Thyroid gland (tissue), 4 donors: ENCODE measurements at regions not wholly inside any gene's neighbourhood (a gene's known extent, or its start where the extent isn't known, plus 50 kb on each side); places are given as distances from the start of the nearest gene placed in this dataset.

ENCODE experiments used
- DNase-seq, 2 donors: peaks; one replicate each; pipeline ENCODE4 v3.0.0-alpha.2; 2019
- H3K27ac ChIP-seq, 3 donors: fragments of 200-600 bp; sonication (generic); 1 replicate in 2 of 3; 2 replicates in 1 of 3; pipeline ENCODE4 v1.5.1; 2016 to 2019; ENCODE audit warnings: mild to moderate bottlenecking in 1 of 3, moderate library complexity in 1 of 3
- H3K27me3 ChIP-seq: fragments of 200-600 bp; sonication (generic); one replicate; pipeline ENCODE4 v1.5.1; 2019
- H3K36me3 ChIP-seq, 2 donors: fragments of 200-600 bp; sonication (generic); one replicate each; pipeline ENCODE4 v1.5.1; 2016 to 2019
- H3K4me1 ChIP-seq, 2 donors: fragments of 200-600 bp; sonication (generic); one replicate each; pipeline ENCODE4 v1.5.1; 2017 to 2019
- H3K4me3 ChIP-seq, 3 donors: fragments of 200-600 bp; sonication (generic); replicated peaks in 1 of 3; 1 replicate in 2 of 3; 2 replicates in 1 of 3; pipeline ENCODE4 v1.5.1; 2016; ENCODE audit warnings: mild to moderate bottlenecking in 1 of 3
- H3K9me3 ChIP-seq: fragments of 200-600 bp; sonication (generic); one replicate; pipeline ENCODE4 v1.5.1; 2017
- POLR2A ChIP-seq, 2 donors: fragments of 450-650 bp; IDR thresholded peaks; one replicate each; pipeline ENCODE4 v1.6.1; 2017; ENCODE audit warnings: antibody characterized with exemption in 2 of 2, mild to moderate bottlenecking in 2 of 2, moderate library complexity in 1 of 2
- WGBS, 2 donors: methylation state at CpG; one replicate each; pipeline ENCODE4 v1.1.5; 2017; 5-methylcytosine and 5-hydroxymethylcytosine counted together
- intact Hi-C: fragments of 100-400 bp; cut with DNase I; formaldehyde crosslinking; loops from one replicate; pipeline ENCODE4 v1.15.1; 2023
- TF ChIP-seq, protein P1 (sequence below), 6 experiments: fragments of 200-600 bp in 3 of 6; fragments of 450-650 bp in 3 of 6; sonication (generic) in 3 of 6; IDR thresholded peaks; one replicate each; pipeline ENCODE4 v1.5.1; 2016 to 2019; ENCODE audit warnings: antibody characterized with exemption in 6 of 6, mild to moderate bottlenecking in 2 of 6, inconsistent platforms in 1 of 6, moderate library complexity in 1 of 6

DNA sequence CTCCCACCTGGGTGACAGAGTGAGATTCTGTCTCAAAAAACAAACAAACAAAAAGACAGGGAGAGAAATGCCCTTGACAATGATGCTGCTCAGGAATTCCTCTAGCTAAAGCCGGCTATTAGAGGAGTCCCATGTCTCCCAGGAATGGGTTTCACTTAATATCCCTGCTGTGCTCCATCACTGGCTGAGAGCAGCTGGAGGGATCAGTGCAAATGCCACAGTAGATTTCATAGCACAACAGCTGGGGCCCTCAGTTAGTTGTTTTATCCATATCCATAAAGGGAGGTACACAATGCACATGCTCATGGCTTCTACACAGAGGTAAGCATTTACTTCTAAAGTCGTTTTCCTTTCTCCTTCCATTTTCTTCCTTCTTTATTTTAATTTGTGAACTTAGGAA lies 742.0 kb upstream of the POU3F2 start:
- no peaks in the 10 kb centered on the region for H3K4me1 ChIP-seq
- no peak for TF ChIP-seq POLR2A (IDR thresholded peaks at IDR 0.05)
- TF ChIP-seq, protein P1, sequence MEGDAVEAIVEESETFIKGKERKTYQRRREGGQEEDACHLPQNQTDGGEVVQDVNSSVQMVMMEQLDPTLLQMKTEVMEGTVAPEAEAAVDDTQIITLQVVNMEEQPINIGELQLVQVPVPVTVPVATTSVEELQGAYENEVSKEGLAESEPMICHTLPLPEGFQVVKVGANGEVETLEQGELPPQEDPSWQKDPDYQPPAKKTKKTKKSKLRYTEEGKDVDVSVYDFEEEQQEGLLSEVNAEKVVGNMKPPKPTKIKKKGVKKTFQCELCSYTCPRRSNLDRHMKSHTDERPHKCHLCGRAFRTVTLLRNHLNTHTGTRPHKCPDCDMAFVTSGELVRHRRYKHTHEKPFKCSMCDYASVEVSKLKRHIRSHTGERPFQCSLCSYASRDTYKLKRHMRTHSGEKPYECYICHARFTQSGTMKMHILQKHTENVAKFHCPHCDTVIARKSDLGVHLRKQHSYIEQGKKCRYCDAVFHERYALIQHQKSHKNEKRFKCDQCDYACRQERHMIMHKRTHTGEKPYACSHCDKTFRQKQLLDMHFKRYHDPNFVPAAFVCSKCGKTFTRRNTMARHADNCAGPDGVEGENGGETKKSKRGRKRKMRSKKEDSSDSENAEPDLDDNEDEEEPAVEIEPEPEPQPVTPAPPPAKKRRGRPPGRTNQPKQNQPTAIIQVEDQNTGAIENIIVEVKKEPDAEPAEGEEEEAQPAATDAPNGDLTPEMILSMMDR (IDR thresholded peaks at IDR 0.05) = no peak
- no peak overlapping the region for H3K4me3 ChIP-seq
- H3K27me3 ChIP-seq = no peaks in the 10 kb centered on the region
- H3K36me3 ChIP-seq = no peaks in the 10 kb centered on the region
- intact Hi-C loops = no loop called here
- WGBS, 2 donors = 53 to 56% methylated on average over 2 of the region's 2 CpGs
- DNase-seq = no peak
- H3K9me3 ChIP-seq = no peaks in the 10 kb centered on the region
- H3K27ac ChIP-seq = no peak overlapping the region

DNA sequence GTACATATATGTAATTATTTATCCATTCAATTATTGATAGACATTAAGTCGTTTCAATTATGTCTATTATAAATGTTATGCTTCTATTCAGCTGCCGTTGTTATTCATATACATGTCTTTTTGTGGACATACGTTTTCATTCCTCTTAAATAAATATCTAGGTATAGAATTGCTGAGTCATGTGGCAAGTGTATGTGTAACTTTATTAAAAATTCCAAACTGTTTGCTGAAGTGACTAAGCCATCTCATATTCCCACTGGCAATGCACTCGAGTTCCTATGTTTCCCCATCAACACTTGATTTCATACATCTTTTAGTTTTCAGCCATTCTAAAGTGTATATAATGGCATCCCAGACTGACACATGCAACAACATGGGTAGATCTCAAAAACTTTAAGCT lies 739.7 kb upstream of the POU3F2 start:
- H3K4me3 ChIP-seq = no peak overlapping the region
- intact Hi-C loops = no loop called here
- H3K27me3 ChIP-seq = no peaks in the 10 kb centered on the region
- H3K9me3 ChIP-seq = no peaks in the 10 kb centered on the region
- H3K27ac ChIP-seq = no peak overlapping the region
- no peak for TF ChIP-seq POLR2A (IDR thresholded peaks at IDR 0.05)
- TF ChIP-seq, protein P1 (IDR thresholded peaks at IDR 0.05) = no peak
- 78 to 85% methylated on average over 4 of the region's 4 CpGs for WGBS, 2 donors
- DNase-seq = no peak
- no peaks in the 10 kb centered on the region for H3K36me3 ChIP-seq
- H3K4me1 ChIP-seq = no peaks in the 10 kb centered on the region

DNA sequence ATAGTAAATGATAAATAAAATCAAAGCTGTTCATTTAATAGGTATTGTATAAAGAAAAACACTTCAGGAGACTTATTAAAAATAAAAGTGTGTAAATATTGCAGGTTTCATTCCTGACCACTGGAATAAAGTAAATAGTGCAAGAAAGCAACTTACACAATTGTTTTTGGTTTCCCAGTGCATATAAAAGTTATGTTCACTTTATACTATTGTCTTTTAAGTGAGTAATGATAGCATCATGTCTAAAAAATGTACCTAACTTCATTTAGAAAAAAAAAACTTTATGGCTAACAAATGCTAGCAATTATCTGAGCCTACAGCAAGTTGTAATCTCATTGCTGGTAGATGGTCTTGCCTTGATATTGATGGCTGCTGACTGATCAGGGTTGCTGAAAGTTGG lies 726.6 kb upstream of the POU3F2 start:
- intact Hi-C loops = no loop called here
- TF ChIP-seq POLR2A (IDR thresholded peaks at IDR 0.05) = no peak

DNA sequence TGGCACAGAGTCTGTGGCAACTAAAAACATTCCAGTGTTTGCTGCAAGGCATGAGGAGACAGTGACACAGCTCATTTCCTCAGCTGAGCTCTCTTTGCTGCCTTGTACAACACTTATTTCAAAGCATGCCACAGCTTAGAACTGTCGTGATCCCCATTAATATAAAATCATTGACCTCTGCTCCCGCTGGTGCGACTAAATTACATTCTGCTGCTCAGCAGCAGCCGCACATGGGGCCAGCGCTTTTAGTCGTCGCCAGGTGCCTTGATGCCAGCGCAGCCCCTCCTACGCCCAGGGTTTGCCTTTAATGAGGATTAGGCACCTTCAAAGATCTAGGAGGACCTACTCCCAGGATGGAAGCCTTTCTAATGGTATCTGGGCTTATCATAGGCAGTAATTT lies 717.9 kb upstream of the POU3F2 start:
- WGBS, 2 donors = 81 to 88% methylated on average over 9 of the region's 9 CpGs
- no peak for TF ChIP-seq POLR2A (IDR thresholded peaks at IDR 0.05)
- TF ChIP-seq, protein P1 (IDR thresholded peaks at IDR 0.05) = no peak

More for the DNA sequence above, 726.6 kb upstream of the POU3F2 start:
- Histone ChIP-seq H3K36me3 (no peaks in the 10 kb centered on the region), H3K4me3 (no peak overlapping the region), H3K27ac (no peak overlapping the region), H3K9me3 (no peaks in the 10 kb centered on the region), H3K27me3 (no peaks in the 10 kb centered on the region), H3K4me1 (no peaks in the 10 kb centered on the region)
- DNase-seq = no peak

DNA sequence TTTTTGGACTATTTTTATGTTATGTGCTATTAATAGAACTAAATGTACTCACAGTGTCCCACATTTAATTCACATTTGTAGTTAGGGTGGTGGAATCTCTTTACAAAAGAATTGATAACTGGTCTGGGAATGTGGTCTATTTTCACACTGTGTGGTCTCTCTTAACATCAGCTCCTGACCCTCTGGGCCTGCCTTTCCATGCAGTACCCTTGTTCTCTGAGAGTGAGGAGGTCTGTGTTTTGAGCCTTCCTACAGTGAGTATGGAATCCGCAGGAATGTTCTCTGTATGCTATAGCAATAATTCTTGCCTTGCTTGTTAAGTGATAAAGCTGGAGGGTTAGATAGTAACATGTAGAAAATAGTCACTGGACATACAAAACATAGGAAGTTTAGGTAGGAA lies 717.3 kb upstream of the POU3F2 start:
- no peak for DNase-seq
- 27 to 38% methylated on average over 1 of the region's 1 CpG for WGBS, 2 donors
- H3K4me1 ChIP-seq = no peaks in the 10 kb centered on the region
- H3K9me3 ChIP-seq = no peaks in the 10 kb centered on the region
- no peak overlapping the region for H3K27ac ChIP-seq
- intact Hi-C loops = no loop called here
- no peak for TF ChIP-seq POLR2A (IDR thresholded peaks at IDR 0.05)
- TF ChIP-seq, protein P1 (IDR thresholded peaks at IDR 0.05) = no peak
- no peak overlapping the region for H3K4me3 ChIP-seq
- H3K27me3 ChIP-seq = no peaks in the 10 kb centered on the region
- no peaks in the 10 kb centered on the region for H3K36me3 ChIP-seq

More for the DNA sequence above, 717.9 kb upstream of the POU3F2 start:
- H3K36me3 ChIP-seq = no peaks in the 10 kb centered on the region
- no peak overlapping the region for H3K27ac ChIP-seq
- H3K4me3 ChIP-seq = no peak overlapping the region
- no peaks in the 10 kb centered on the region for H3K4me1 ChIP-seq
- no peak for DNase-seq
- intact Hi-C loops = no loop called here
- no peaks in the 10 kb centered on the region for H3K27me3 ChIP-seq
- H3K9me3 ChIP-seq = no peaks in the 10 kb centered on the region
